Effector memory CD4-positive, alpha-beta T cell (primary cell): ENCODE measurements at regions not wholly inside any gene's neighbourhood (a gene's known extent, or its start where the extent isn't known, plus 50 kb on each side); places are given as distances from the start of the nearest gene placed in this dataset.

Experiments used
- DNase-seq, 3 donors: peaks; one replicate each; pipeline ENCODE4 v3.0.0-alpha.2; 2020
- H3K27ac ChIP-seq: 2 replicates; pipeline ENCODE4 v1.7.0; 2013; ENCODE audit warnings: mild to moderate bottlenecking, low read length, moderate library complexity; ENCODE audit not compliant: insufficient read depth, poor library complexity, severe bottlenecking
- H3K27me3 ChIP-seq: replicated peaks from 2 replicates; pipeline ENCODE4 v1.7.0; 2013; ENCODE audit warnings: mild to moderate bottlenecking, low read length; ENCODE audit not compliant: insufficient read depth, control insufficient read depth, poor library complexity, severe bottlenecking
- H3K36me3 ChIP-seq: 2 replicates; pipeline ENCODE4 v1.7.0; 2013; ENCODE audit warnings: mild to moderate bottlenecking, low read length, moderate library complexity; ENCODE audit not compliant: control insufficient read depth, insufficient read depth
- H3K4me1 ChIP-seq: 2 replicates; pipeline ENCODE4 v1.7.0; 2013; ENCODE audit warnings: low read length, mild to moderate bottlenecking; ENCODE audit not compliant: control insufficient read depth, insufficient read depth, poor library complexity, severe bottlenecking
- H3K4me3 ChIP-seq: 2 replicates; pipeline ENCODE4 v1.7.0; 2013; ENCODE audit warnings: low read length, low read depth, mild to moderate bottlenecking; ENCODE audit not compliant: insufficient read depth, poor library complexity, severe bottlenecking
- H3K9me3 ChIP-seq: 2 replicates; pipeline ENCODE4 v1.7.0; 2013; ENCODE audit warnings: mild to moderate bottlenecking, low read length, moderate library complexity; ENCODE audit not compliant: control insufficient read depth

- Histone ChIP-seq H3K9me3 (no peaks in the 10 kb centered on the region), H3K4me3 (no peak overlapping the region), H3K27me3 (no peaks in the 10 kb centered on the region), H3K4me1 (no peaks in the 10 kb centered on the region), H3K27ac (no peak overlapping the region), H3K36me3 (no peaks in the 10 kb centered on the region)
- DNase-seq: no peak
These were observed 445.5 kb downstream of the MAN2A1 start for GRCh38 chr5:110134963-110135935.

GRCh38 chr5:110150199-110150598, 460.5 kb downstream of the MAN2A1 start:
- H3K27me3 ChIP-seq: no peaks in the 10 kb centered on the region
- H3K36me3 ChIP-seq: no peaks in the 10 kb centered on the region
- H3K4me3 ChIP-seq: no peak overlapping the region
- no peak overlapping the region for H3K27ac ChIP-seq
- DNase-seq: no peak
- no peaks in the 10 kb centered on the region for H3K4me1 ChIP-seq
- H3K9me3 ChIP-seq: no peaks in the 10 kb centered on the region

GRCh38 chr5:110159202-110159601, 469.5 kb downstream of the MAN2A1 start:
- Histone ChIP-seq H3K36me3 (no peaks in the 10 kb centered on the region), H3K4me1 (no peaks in the 10 kb centered on the region), H3K9me3 (no peaks in the 10 kb centered on the region), H3K27ac (no peak overlapping the region), H3K27me3 (no peaks in the 10 kb centered on the region), H3K4me3 (no peak overlapping the region)
- no peak for DNase-seq

- Histone ChIP-seq H3K27me3 (no peaks in the 10 kb centered on the region), H3K4me1 (no peaks in the 10 kb centered on the region), H3K36me3 (no peaks in the 10 kb centered on the region), H3K9me3 (no peaks in the 10 kb centered on the region), H3K4me3 (no peak overlapping the region), H3K27ac (no peak overlapping the region)
- no peak for DNase-seq
These were observed 471.4 kb downstream of the MAN2A1 start for GRCh38 chr5:110161162-110161561.

- Histone ChIP-seq H3K9me3 (no peaks in the 10 kb centered on the region), H3K4me1 (no peaks in the 10 kb centered on the region), H3K27me3 (no peaks in the 10 kb centered on the region), H3K27ac (no peak overlapping the region), H3K36me3 (no peaks in the 10 kb centered on the region), H3K4me3 (no peak overlapping the region)
- DNase-seq: no peak
These were observed 475.6 kb downstream of the MAN2A1 start for GRCh38 chr5:110165366-110165765.

- no peak overlapping the region for H3K27ac ChIP-seq
- no peaks in the 10 kb centered on the region for H3K36me3 ChIP-seq
- no peak for DNase-seq
- no peaks in the 10 kb centered on the region for H3K27me3 ChIP-seq
- no peaks in the 10 kb centered on the region for H3K9me3 ChIP-seq
- no peak overlapping the region for H3K4me3 ChIP-seq
- H3K4me1 ChIP-seq: no peaks in the 10 kb centered on the region
These were observed 477.7 kb downstream of the MAN2A1 start for GRCh38 chr5:110167384-110167783.

GRCh38 chr5:110169461-110169860, 479.7 kb downstream of the MAN2A1 start:
- no peak for DNase-seq
- Histone ChIP-seq H3K27ac (no peak overlapping the region), H3K4me1 (no peaks in the 10 kb centered on the region), H3K4me3 (no peak overlapping the region), H3K27me3 (no peaks in the 10 kb centered on the region), H3K9me3 (no peaks in the 10 kb centered on the region), H3K36me3 (no peaks in the 10 kb centered on the region)

- H3K9me3 ChIP-seq: no peaks in the 10 kb centered on the region
- DNase-seq: no peak
- no peak overlapping the region for H3K27ac ChIP-seq
- H3K36me3 ChIP-seq: no peaks in the 10 kb centered on the region
- H3K27me3 ChIP-seq: no peaks in the 10 kb centered on the region
- no peak overlapping the region for H3K4me3 ChIP-seq
- H3K4me1 ChIP-seq: no peaks in the 10 kb centered on the region
These were observed 488.0 kb downstream of the MAN2A1 start for GRCh38 chr5:110177729-110178128.

- Histone ChIP-seq H3K27ac (no peak overlapping the region), H3K4me3 (no peak overlapping the region), H3K9me3 (no peaks in the 10 kb centered on the region), H3K27me3 (no peaks in the 10 kb centered on the region), H3K36me3 (no peaks in the 10 kb centered on the region), H3K4me1 (no peaks in the 10 kb centered on the region)
- no peak for DNase-seq
These were observed 489.6 kb downstream of the MAN2A1 start for GRCh38 chr5:110179321-110179720.

GRCh38 chr5:110194191-110194590, 504.5 kb downstream of the MAN2A1 start:
- Histone ChIP-seq H3K27me3 (no peaks in the 10 kb centered on the region), H3K27ac (no peak overlapping the region), H3K4me1 (no peaks in the 10 kb centered on the region), H3K4me3 (no peak overlapping the region), H3K36me3 (no peaks in the 10 kb centered on the region), H3K9me3 (no peaks in the 10 kb centered on the region)
- no peak for DNase-seq
